Osteoblast (primary cell): ENCODE measurements at regions not wholly inside any gene's neighbourhood (a gene's known extent, or its start where the extent isn't known, plus 50 kb on each side); places are given as distances from the start of the nearest gene placed in this dataset.

Experiments
- DNase-seq: peaks from one replicate; pipeline ENCODE4 v3.0.0; 2011; ENCODE audit warnings: low spot score, mixed read lengths; ENCODE audit not compliant: insufficient read length; ENCODE audit errors: missing footprints
- H2AFZ ChIP-seq: 2 replicates; pipeline ENCODE4 v1.6.0; 2011; ENCODE audit warnings: mild to moderate bottlenecking, low read length
- H3K27ac ChIP-seq: 2 replicates; pipeline ENCODE4 v1.5.1; 2011; ENCODE audit warnings: mild to moderate bottlenecking, low read depth, low read length, moderate library complexity
- H3K27me3 ChIP-seq: 2 replicates; pipeline ENCODE4 v1.6.0; 2012; ENCODE audit warnings: mild to moderate bottlenecking, control low read depth, inconsistent platforms, low read length, moderate library complexity; ENCODE audit not compliant: insufficient read depth
- H3K36me3 ChIP-seq: 2 replicates; pipeline ENCODE4 v1.5.1; 2011; ENCODE audit warnings: mild to moderate bottlenecking, low read length, control low read depth, moderate library complexity; ENCODE audit not compliant: insufficient read depth
- H3K4me1 ChIP-seq: 2 replicates; pipeline ENCODE4 v1.5.1; 2011; ENCODE audit warnings: mild to moderate bottlenecking, low read length, control low read depth, moderate library complexity; ENCODE audit not compliant: insufficient read depth
- H3K4me2 ChIP-seq: 2 replicates; pipeline ENCODE4 v1.6.0; 2011; ENCODE audit warnings: mild to moderate bottlenecking, low read length; ENCODE audit not compliant: insufficient read depth
- H3K4me3 ChIP-seq: fragments of 200-600 bp; sonication (generic); 3 replicates; pipeline ENCODE4 v1.5.1; 2012; ENCODE audit warnings: mild to moderate bottlenecking, low read length, inconsistent platforms; ENCODE audit not compliant: insufficient read depth
- H3K79me2 ChIP-seq: 2 replicates; pipeline ENCODE4 v1.6.0; 2012; ENCODE audit warnings: mild to moderate bottlenecking, low read length, control low read depth, inconsistent platforms; ENCODE audit not compliant: insufficient read depth
- H3K9me3 ChIP-seq: 2 replicates; pipeline ENCODE4 v1.5.1; 2011; ENCODE audit warnings: low read depth, low read length, control low read depth
- H4K20me1 ChIP-seq: 2 replicates; pipeline ENCODE4 v1.6.0; 2012; ENCODE audit warnings: mild to moderate bottlenecking, low read length, control low read depth; ENCODE audit not compliant: insufficient read depth
- CTCF ChIP-seq: IDR thresholded peaks from 2 replicates; pipeline ENCODE4 v1.5.1; 2011; ENCODE audit warnings: mild to moderate bottlenecking, low read depth, low read length, moderate library complexity; ENCODE audit errors: extremely low read depth

DNA sequence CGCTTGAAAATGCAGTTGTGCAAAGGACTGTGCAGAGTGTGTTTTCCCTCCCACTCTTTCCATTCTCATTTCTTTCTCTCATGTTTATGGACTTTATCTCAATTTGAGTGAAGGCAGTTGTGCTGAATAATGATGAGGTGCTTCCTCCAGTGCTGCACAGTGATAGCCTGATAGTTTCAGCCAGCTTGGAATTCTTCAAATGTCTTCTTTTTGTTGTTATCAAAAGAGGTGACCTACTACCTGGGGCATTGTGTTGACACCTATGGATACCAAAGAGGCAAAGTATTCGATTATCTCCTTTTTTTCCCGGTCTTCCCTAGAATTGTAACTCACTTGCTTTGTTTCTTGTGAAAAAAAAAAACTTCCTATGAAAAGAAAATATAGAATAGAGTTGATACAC is 132.6 kb upstream of the ESRRG start:
- Histone ChIP-seq H3K79me2 (no peaks in the 10 kb centered on the region), H3K27ac (no peak overlapping the region), H3K9me3 (no peaks in the 10 kb centered on the region), H3K4me3 (no peak overlapping the region), H3K27me3 (no peaks in the 10 kb centered on the region), H3K4me1 (no peaks in the 10 kb centered on the region), H3K4me2 (no peak overlapping the region), H2AFZ (no peak overlapping the region), H4K20me1 (no peaks in the 10 kb centered on the region), H3K36me3 (no peaks in the 10 kb centered on the region)
- no peak for TF ChIP-seq CTCF
- no peak for DNase-seq

- TF ChIP-seq CTCF = no peak
- no peak overlapping the region for H2AFZ ChIP-seq
Observed at GRCh38 chr1:216854836-216855484, 131.7 kb upstream of the ESRRG start.

DNA sequence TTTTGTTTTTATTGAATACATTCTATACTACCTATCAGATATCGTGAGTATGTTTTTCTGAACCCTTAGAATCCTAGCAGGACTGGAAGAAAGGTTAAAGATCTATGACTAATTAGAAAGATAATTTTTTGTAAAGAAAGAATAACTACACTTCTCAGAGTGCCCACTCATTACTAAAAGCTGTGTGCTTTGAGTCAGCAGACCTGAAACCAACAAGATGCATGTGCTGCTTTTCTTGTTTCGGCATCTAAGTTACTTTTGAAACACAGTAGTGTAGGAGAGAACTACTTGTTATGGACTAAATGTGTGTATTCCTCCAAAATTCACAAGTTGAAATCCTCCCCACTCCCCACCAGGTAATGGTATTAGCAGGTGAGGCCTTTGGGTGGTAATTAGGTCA is 127.8 kb upstream of the ESRRG start:
- Histone ChIP-seq H3K4me2 (no peak overlapping the region), H3K27ac (no peak overlapping the region), H3K9me3 (no peaks in the 10 kb centered on the region), H3K36me3 (no peaks in the 10 kb centered on the region), H2AFZ (no peak overlapping the region), H3K27me3 (no peaks in the 10 kb centered on the region), H3K79me2 (no peaks in the 10 kb centered on the region), H3K4me1 (no peaks in the 10 kb centered on the region), H3K4me3 (no peak overlapping the region), H4K20me1 (no peaks in the 10 kb centered on the region)
- TF ChIP-seq CTCF = no peak
- no peak for DNase-seq

More at GRCh38 chr1:216854836-216855484, 131.7 kb upstream of the ESRRG start:
- Histone ChIP-seq H3K4me2 (no peak overlapping the region), H3K27ac (no peak overlapping the region), H3K4me1 (no peaks in the 10 kb centered on the region), H4K20me1 (no peaks in the 10 kb centered on the region), H3K4me3 (no peak overlapping the region), H3K36me3 (no peaks in the 10 kb centered on the region), H3K9me3 (no peaks in the 10 kb centered on the region), H3K79me2 (no peaks in the 10 kb centered on the region), H3K27me3 (no peaks in the 10 kb centered on the region)
- DNase-seq = no peak

- Histone ChIP-seq H3K36me3 (no peaks in the 10 kb centered on the region), H4K20me1 (no peaks in the 10 kb centered on the region), H3K27ac (no peak overlapping the region), H3K27me3 (no peaks in the 10 kb centered on the region), H3K9me3 (no peaks in the 10 kb centered on the region), H2AFZ (no peak overlapping the region), H3K4me1 (no peaks in the 10 kb centered on the region), H3K4me3 (no peak overlapping the region), H3K4me2 (no peak overlapping the region), H3K79me2 (no peaks in the 10 kb centered on the region)
- no peak for DNase-seq
- no peak for TF ChIP-seq CTCF
Observed at GRCh38 chr1:216849146-216849545, 125.9 kb upstream of the ESRRG start.
